ENCODE measurements at regions not wholly inside any gene's neighbourhood (a gene's known extent, or its start where the extent isn't known, plus 50 kb on each side); places are given as distances from the start of the nearest gene placed in this dataset.

GRCh38 chr2:156647377-156648010, 211.3 kb downstream of the GPD2 start:
- no peaks in the 10 kb centered on the region for H3F3A ChIP-seq (ENCODE audit: insufficient read depth, low read length, poor library complexity, severe bottlenecking)

GRCh38 chr2:156648522-156648921, 212.3 kb downstream of the GPD2 start:
- Histone ChIP-seq H3K9me3 (ENCODE audit: low read length) (no peaks in the 10 kb centered on the region), H3K27me3 (ENCODE audit: insufficient read depth, low read depth, low read length) (no peaks in the 10 kb centered on the region), H3K9ac (ENCODE audit: low read length) (no peak overlapping the region), H3F3A (ENCODE audit: insufficient read depth, low read length, poor library complexity, severe bottlenecking) (no peaks in the 10 kb centered on the region), H3K36me3 (ENCODE audit: insufficient read depth, low read length) (no peaks in the 10 kb centered on the region), H3K4me3 (ENCODE audit: low read length) (no peak overlapping the region), H2AFZ (ENCODE audit: low read depth, low read length) (no peak overlapping the region), H3K79me2 (replicated peaks; ENCODE audit: insufficient read depth, low read length) (no peaks in the 10 kb centered on the region), H4K20me1 (ENCODE audit: insufficient read depth) (no peaks in the 10 kb centered on the region), H3K4me2 (ENCODE audit: low read length) (no peak overlapping the region), H3K9me2 (ENCODE audit: insufficient read depth, low read length) (no peaks in the 10 kb centered on the region), H3K27ac (ENCODE audit: low read length) (no peak overlapping the region)
- no peak for TF ChIP-seq POLR2AphosphoS5 (IDR thresholded peaks at IDR 0.05)
- no peak for TF ChIP-seq SMC3 (conservative IDR thresholded peaks at IDR 0.05; ENCODE audit: poor library complexity)
- no peak for TF ChIP-seq EP300 (conservative IDR thresholded peaks at IDR 0.05; ENCODE audit: poor library complexity, severe bottlenecking)
- TF ChIP-seq, protein P1, sequence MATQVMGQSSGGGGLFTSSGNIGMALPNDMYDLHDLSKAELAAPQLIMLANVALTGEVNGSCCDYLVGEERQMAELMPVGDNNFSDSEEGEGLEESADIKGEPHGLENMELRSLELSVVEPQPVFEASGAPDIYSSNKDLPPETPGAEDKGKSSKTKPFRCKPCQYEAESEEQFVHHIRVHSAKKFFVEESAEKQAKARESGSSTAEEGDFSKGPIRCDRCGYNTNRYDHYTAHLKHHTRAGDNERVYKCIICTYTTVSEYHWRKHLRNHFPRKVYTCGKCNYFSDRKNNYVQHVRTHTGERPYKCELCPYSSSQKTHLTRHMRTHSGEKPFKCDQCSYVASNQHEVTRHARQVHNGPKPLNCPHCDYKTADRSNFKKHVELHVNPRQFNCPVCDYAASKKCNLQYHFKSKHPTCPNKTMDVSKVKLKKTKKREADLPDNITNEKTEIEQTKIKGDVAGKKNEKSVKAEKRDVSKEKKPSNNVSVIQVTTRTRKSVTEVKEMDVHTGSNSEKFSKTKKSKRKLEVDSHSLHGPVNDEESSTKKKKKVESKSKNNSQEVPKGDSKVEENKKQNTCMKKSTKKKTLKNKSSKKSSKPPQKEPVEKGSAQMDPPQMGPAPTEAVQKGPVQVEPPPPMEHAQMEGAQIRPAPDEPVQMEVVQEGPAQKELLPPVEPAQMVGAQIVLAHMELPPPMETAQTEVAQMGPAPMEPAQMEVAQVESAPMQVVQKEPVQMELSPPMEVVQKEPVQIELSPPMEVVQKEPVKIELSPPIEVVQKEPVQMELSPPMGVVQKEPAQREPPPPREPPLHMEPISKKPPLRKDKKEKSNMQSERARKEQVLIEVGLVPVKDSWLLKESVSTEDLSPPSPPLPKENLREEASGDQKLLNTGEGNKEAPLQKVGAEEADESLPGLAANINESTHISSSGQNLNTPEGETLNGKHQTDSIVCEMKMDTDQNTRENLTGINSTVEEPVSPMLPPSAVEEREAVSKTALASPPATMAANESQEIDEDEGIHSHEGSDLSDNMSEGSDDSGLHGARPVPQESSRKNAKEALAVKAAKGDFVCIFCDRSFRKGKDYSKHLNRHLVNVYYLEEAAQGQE (IDR thresholded peaks at IDR 0.05; ENCODE audit: borderline replicate concordance), result no peak
- no peak for TF ChIP-seq TAF1 (IDR thresholded peaks at IDR 0.05; ENCODE audit: low read depth)
- TF ChIP-seq RAD21 (conservative IDR thresholded peaks at IDR 0.05), result no peak
- TF ChIP-seq, protein P2, sequence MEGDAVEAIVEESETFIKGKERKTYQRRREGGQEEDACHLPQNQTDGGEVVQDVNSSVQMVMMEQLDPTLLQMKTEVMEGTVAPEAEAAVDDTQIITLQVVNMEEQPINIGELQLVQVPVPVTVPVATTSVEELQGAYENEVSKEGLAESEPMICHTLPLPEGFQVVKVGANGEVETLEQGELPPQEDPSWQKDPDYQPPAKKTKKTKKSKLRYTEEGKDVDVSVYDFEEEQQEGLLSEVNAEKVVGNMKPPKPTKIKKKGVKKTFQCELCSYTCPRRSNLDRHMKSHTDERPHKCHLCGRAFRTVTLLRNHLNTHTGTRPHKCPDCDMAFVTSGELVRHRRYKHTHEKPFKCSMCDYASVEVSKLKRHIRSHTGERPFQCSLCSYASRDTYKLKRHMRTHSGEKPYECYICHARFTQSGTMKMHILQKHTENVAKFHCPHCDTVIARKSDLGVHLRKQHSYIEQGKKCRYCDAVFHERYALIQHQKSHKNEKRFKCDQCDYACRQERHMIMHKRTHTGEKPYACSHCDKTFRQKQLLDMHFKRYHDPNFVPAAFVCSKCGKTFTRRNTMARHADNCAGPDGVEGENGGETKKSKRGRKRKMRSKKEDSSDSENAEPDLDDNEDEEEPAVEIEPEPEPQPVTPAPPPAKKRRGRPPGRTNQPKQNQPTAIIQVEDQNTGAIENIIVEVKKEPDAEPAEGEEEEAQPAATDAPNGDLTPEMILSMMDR (IDR thresholded peaks at IDR 0.05; ENCODE audit: poor library complexity, severe bottlenecking), result no peak
- TF ChIP-seq EZH2 (IDR thresholded peaks at IDR 0.05; ENCODE audit: borderline replicate concordance, insufficient read depth, low read length, poor library complexity, severe bottlenecking), result no peak
- TF ChIP-seq MXI1 (conservative IDR thresholded peaks at IDR 0.05; ENCODE audit: poor library complexity, severe bottlenecking), result no peak

More at GRCh38 chr2:156647377-156648010, 211.3 kb downstream of the GPD2 start:
- Histone ChIP-seq H3K79me2 (replicated peaks; ENCODE audit: insufficient read depth, low read length) (no peaks in the 10 kb centered on the region), H3K4me2 (ENCODE audit: low read length) (no peak overlapping the region), H4K20me1 (ENCODE audit: insufficient read depth) (no peaks in the 10 kb centered on the region), H3K27me3 (ENCODE audit: insufficient read depth, low read depth, low read length) (no peaks in the 10 kb centered on the region), H3K9me2 (ENCODE audit: insufficient read depth, low read length) (no peaks in the 10 kb centered on the region), H3K27ac (ENCODE audit: low read length) (no peak overlapping the region), H3K9me3 (ENCODE audit: low read length) (no peaks in the 10 kb centered on the region), H3K36me3 (ENCODE audit: insufficient read depth, low read length) (no peaks in the 10 kb centered on the region), H2AFZ (ENCODE audit: low read depth, low read length) (no peak overlapping the region), H3K9ac (ENCODE audit: low read length) (no peak overlapping the region), H3K4me3 (ENCODE audit: low read length) (no peak overlapping the region)
- no peak for TF ChIP-seq POLR2AphosphoS5 (IDR thresholded peaks at IDR 0.05)
- TF ChIP-seq EZH2 (IDR thresholded peaks at IDR 0.05; ENCODE audit: borderline replicate concordance, insufficient read depth, low read length, poor library complexity, severe bottlenecking), result no peak
- TF ChIP-seq, protein P1 (IDR thresholded peaks at IDR 0.05; ENCODE audit: borderline replicate concordance), result no peak
